HepG2 (cell line): ENCODE measurements at regions not wholly inside any gene's neighbourhood (a gene's known extent, or its start where the extent isn't known, plus 50 kb on each side); places are given as distances from the start of the nearest gene placed in this dataset.

Experiments
- ATAC-seq: fragments of 200-7000 bp; cut with Tn5 transposase; 3 replicates; pipeline ENCODE4 v1.9.1; 2020; ENCODE audit warnings: mild to moderate bottlenecking, moderate library complexity
- BruUV-seq: library from RNA; stranded (reverse); fragments of 400-500 nt; replicated peaks from 2 replicates; lab custom pipeline; 2021; lab: Mats Ljungman, UMichigan
- CTCF ChIA-PET: fragments of 300-600 bp; formaldehyde crosslinking; extraction: SDS; loops from one replicate; lab custom pipeline; 2021; ENCODE audit warnings: low total read pairs, inconsistent platforms, low intra/inter-chr PET ratio; lab: Yijun Ruan, JAX
- POLR2A ChIA-PET: fragments of 350-600 bp; sonication (Branson Sonifier 250); formaldehyde crosslinking; loops from one replicate; lab custom pipeline; 2020; ENCODE audit warnings: antibody characterized with exemption, inconsistent platforms; lab: Yijun Ruan, JAX
- DNase-seq: peaks from one replicate; pipeline ENCODE4 v3.0.0-alpha.2; 2015; ENCODE audit warnings: low spot score
- FAIRE-seq: peaks from 3 replicates; lab custom pipeline; 2011; peaks lifted over from hg19 to GRCh38; lab: Jason Lieb, UNC
- H2AFZ ChIP-seq: one replicate; pipeline ENCODE4 v1.6.1; 2011; ENCODE audit warnings: low read length, inconsistent platforms
- H3K27ac ChIP-seq: fragments of 300-600 bp; 3 replicates; pipeline ENCODE4 v1.8.0; 2011; ENCODE audit warnings: mixed run types, mild to moderate bottlenecking, mixed read lengths, low read length, inconsistent platforms; ENCODE audit not compliant: insufficient read depth; ENCODE audit errors: extremely low read length
- H3K27me3 ChIP-seq, 2 experiments: fragments of 200-600 bp in 1 of 2; 2 replicates in 1 of 2; 3 replicates in 1 of 2; pipeline versions ENCODE4 v1.6.0 to v1.8.0; 2011; ENCODE audit warnings: low read length in 2 of 2, mild to moderate bottlenecking in 2 of 2, moderate library complexity in 2 of 2, inconsistent platforms in 1 of 2; ENCODE audit not compliant: insufficient read depth in 2 of 2, control insufficient read depth in 1 of 2
- H3K36me3 ChIP-seq, 2 experiments: fragments of 200-600 bp in 1 of 2; replicated peaks in 1 of 2; 2 replicates in 1 of 2; 3 replicates in 1 of 2; pipeline versions ENCODE4 v1.5.1 to v1.8.0; 2011; ENCODE audit warnings: low read length in 2 of 2, inconsistent platforms in 1 of 2; ENCODE audit not compliant: insufficient read depth in 2 of 2, control insufficient read depth in 1 of 2
- H3K4me1 ChIP-seq: 2 replicates; pipeline ENCODE4 v1.5.1; 2012; ENCODE audit warnings: low read length, inconsistent platforms; ENCODE audit not compliant: insufficient read depth
- H3K4me2 ChIP-seq: 2 replicates; pipeline ENCODE4 v1.6.0; 2011; ENCODE audit warnings: low read depth, low read length, inconsistent platforms
- H3K4me3 ChIP-seq, 3 experiments: fragments of 200-600 bp in 1 of 3; sonication (generic), shearing (Covaris generic) in 1 of 3; replicated peaks in 1 of 3; 2 replicates each; pipeline ENCODE4 v1.5.1; 2011 to 2016; ENCODE audit warnings: low read length in 3 of 3, inconsistent platforms in 2 of 3, low read depth in 2 of 3, mild to moderate bottlenecking in 2 of 3, control low read depth in 1 of 3, mixed read lengths in 1 of 3; ENCODE audit not compliant: insufficient read depth in 1 of 3
- H3K79me2 ChIP-seq: one replicate; pipeline ENCODE4 v1.6.1; 2011; ENCODE audit warnings: low read length, inconsistent platforms; ENCODE audit not compliant: insufficient read depth
- H3K9ac ChIP-seq: 2 replicates; pipeline ENCODE4 v1.6.0; 2011; ENCODE audit warnings: mild to moderate bottlenecking, low read depth, low read length, inconsistent platforms; ENCODE audit not compliant: insufficient read depth
- H3K9me3 ChIP-seq: 2 replicates; pipeline ENCODE4 v1.5.1; 2012; ENCODE audit warnings: mild to moderate bottlenecking, low read length
- H4K20me1 ChIP-seq: 2 replicates; pipeline ENCODE4 v1.6.0; 2011; ENCODE audit warnings: inconsistent platforms, mild to moderate bottlenecking, low read length, moderate library complexity; ENCODE audit not compliant: insufficient read depth
- CBX2 ChIP-seq, 2 experiments: fragments of 200-600 bp in 1 of 2; sonication (generic); formaldehyde crosslinking in 1 of 2; IDR thresholded peaks; 2 replicates each; pipeline versions ENCODE4 v1.7.0 to v1.8.1; 2018 to 2022; ENCODE audit warnings: low read depth in 2 of 2, low read length in 1 of 2, mild to moderate bottlenecking in 1 of 2, missing genetic modification reagents in 1 of 2
- FOXK2 ChIP-seq: fragments of 450-650 bp; IDR thresholded peaks from 2 replicates; pipeline ENCODE4 v1.6.1; 2016
- ISX ChIP-seq: sonication (generic); formaldehyde crosslinking; conservative IDR thresholded peaks from 2 replicates; pipeline ENCODE4 v1.5.0; 2020; ENCODE audit warnings: missing genetic modification reagents
- PAX8 ChIP-seq: sonication (generic); formaldehyde crosslinking; IDR thresholded peaks from 2 replicates; pipeline ENCODE4 v1.8.0; 2022; ENCODE audit warnings: mild to moderate bottlenecking, missing genetic modification reagents, borderline replicate concordance
- SP5 ChIP-seq: IDR thresholded peaks from 2 replicates; pipeline ENCODE4 v1.6.1; 2016; ENCODE audit warnings: low read depth, borderline replicate concordance
- ZFP37 ChIP-seq: sonication (generic); formaldehyde crosslinking; IDR thresholded peaks from 2 replicates; pipeline ENCODE4 v1.4.0; 2020; ENCODE audit warnings: missing genetic modification reagents, borderline replicate concordance
- ZKSCAN8 ChIP-seq: IDR thresholded peaks from 2 replicates; pipeline ENCODE4 v1.6.1; 2016; ENCODE audit warnings: borderline replicate concordance, missing genetic modification reagents, missing compliant biosample characterization
- ZNF207 ChIP-seq: fragments of 450-650 bp; IDR thresholded peaks from 2 replicates; pipeline ENCODE4 v1.6.1; 2016; ENCODE audit warnings: antibody characterized with exemption, borderline replicate concordance
- ZNF234 ChIP-seq: sonication (generic); formaldehyde crosslinking; conservative IDR thresholded peaks from 2 replicates; pipeline ENCODE4 v1.5.1; 2020; ENCODE audit warnings: mild to moderate bottlenecking, missing genetic modification reagents
- ZNF546 ChIP-seq: sonication (generic); formaldehyde crosslinking; conservative IDR thresholded peaks from 2 replicates; pipeline ENCODE4 v1.8.1; 2023; ENCODE audit warnings: mild to moderate bottlenecking, missing genetic modification reagents
- ZNF552 ChIP-seq: sonication (generic); formaldehyde crosslinking; IDR thresholded peaks from 2 replicates; pipeline ENCODE4 v1.9.0; 2022; ENCODE audit warnings: missing genetic modification reagents, mild to moderate bottlenecking, borderline replicate concordance
- ZNF672 ChIP-seq: sonication (generic); formaldehyde crosslinking; IDR thresholded peaks from 2 replicates; pipeline ENCODE4 v1.8.1; 2022; ENCODE audit warnings: missing genetic modification reagents
- ZNF780A ChIP-seq: sonication (generic); formaldehyde crosslinking; IDR thresholded peaks from 2 replicates; pipeline ENCODE4 v1.8.0; 2022; ENCODE audit warnings: mild to moderate bottlenecking, missing genetic modification reagents, moderate library complexity
- WGBS: methylation state at CpG from one replicate; pipeline ENCODE4 v1.1.6; 2017; ENCODE audit warnings: low lambda C conversion rate; 5-methylcytosine and 5-hydroxymethylcytosine counted together
- in situ Hi-C: cut with HindIII; loops from 2 replicates; pipeline ENCODE4 v1.10.0; 2017; ENCODE audit warnings: low pct_unique_long_range_greater_than_20kb; ENCODE audit not compliant: extremely low pct_ligation_motif_present
- intact Hi-C: fragments of 100-400 bp; cut with micrococcal nuclease; formaldehyde crosslinking; loops from one replicate; pipeline ENCODE4 v1.10.0; 2022; ENCODE audit not compliant: unreplicated experiment
- TF ChIP-seq, protein P1 (sequence below): sonication (generic); formaldehyde crosslinking; IDR thresholded peaks from 2 replicates; pipeline ENCODE4 v1.4.0; 2020; ENCODE audit warnings: missing genetic modification reagents
- TF ChIP-seq, protein P2 (sequence below): sonication (generic); formaldehyde crosslinking; IDR thresholded peaks from 2 replicates; pipeline ENCODE4 v1.4.0; 2020; ENCODE audit warnings: mild to moderate bottlenecking, missing genetic modification reagents

DNA sequence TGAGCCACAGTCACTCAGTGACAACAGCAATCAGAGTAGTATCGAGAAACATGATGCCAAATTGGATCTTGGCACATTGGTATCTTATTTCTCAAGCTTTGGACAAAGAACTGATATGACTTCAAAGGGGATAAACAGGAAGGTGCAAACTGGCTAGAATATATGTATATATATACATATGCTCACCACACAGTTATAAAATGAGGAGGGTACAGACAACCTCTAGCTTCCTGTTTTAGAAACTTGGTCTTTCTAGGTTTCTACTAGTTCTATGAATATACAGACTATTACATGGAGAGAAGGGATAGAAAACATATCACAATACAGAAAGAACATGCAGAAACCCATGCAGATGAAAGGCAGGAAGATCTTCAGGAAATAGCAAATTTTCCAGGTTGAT is 292.1 kb upstream of the SNX7 start (continued):
- TF ChIP-seq SP5 (CRISPR knock-in tag): no peak

DNA sequence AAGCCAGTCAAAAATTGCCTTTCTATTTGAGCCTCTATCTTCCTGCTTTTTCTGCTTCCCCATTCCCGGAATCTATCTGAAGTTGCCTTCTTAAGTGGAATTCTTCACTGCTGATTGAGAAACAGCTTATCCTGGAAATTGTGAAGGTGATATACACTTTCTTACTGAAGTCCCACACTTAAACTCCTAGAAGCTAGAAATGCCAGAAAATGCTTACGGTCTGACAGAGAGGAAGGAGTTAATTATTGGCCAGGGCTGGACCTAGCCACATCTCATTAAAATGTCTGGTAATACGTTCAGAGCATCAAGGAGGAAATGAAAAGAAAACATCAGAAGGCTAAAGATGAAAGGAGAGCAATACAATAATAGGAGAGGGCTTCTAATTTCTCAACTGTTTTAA is 292.5 kb upstream of the SNX7 start:
- no peak overlapping the region for H2AFZ ChIP-seq
- no peaks in the 10 kb centered on the region for H3K36me3 ChIP-seq
- no TSS peak for BruUV-seq
- no peaks in the 10 kb centered on the region for H3K79me2 ChIP-seq
- H3K9me3 ChIP-seq: no peaks in the 10 kb centered on the region
- no peak for DNase-seq
- H3K9ac ChIP-seq: no peak overlapping the region
- intact Hi-C loops (no loop called here), in situ Hi-C loops (no loop called here)
- POLR2A ChIA-PET: no interaction called here
- no peaks in the 10 kb centered on the region for H3K27me3 ChIP-seq
- H3K4me1 ChIP-seq: no peaks in the 10 kb centered on the region
- no peak overlapping the region for H3K4me2 ChIP-seq
- CTCF ChIA-PET: no interaction called here
- WGBS: 3% methylated on average over 3 of the region's 3 CpGs
- no peak overlapping the region for H3K27ac ChIP-seq
- FAIRE-seq: no peak
- no peaks in the 10 kb centered on the region for H4K20me1 ChIP-seq
- TF ChIP-seq FOXK2 (no peak), PAX8 (no peak), ZNF546 (CRISPR knock-in tag) (no peak), ISX (no peak), CBX2 (IDR thresholded peaks at IDR 0.05; ENCODE audit: low read depth, low read length) (no peak), CBX2 (CRISPR knock-in tag; IDR thresholded peaks at IDR 0.05; ENCODE audit: low read depth) (no peak), ZNF780A (CRISPR knock-in tag) (no peak), ZFP37 (CRISPR knock-in tag) (no peak), ZNF207 (no peak), ZNF234 (CRISPR knock-in tag) (no peak), ZKSCAN8 (CRISPR knock-in tag) (no peak), ZNF552 (CRISPR knock-in tag) (no peak), ZNF672 (CRISPR knock-in tag) (no peak)
- TF ChIP-seq, protein P1, sequence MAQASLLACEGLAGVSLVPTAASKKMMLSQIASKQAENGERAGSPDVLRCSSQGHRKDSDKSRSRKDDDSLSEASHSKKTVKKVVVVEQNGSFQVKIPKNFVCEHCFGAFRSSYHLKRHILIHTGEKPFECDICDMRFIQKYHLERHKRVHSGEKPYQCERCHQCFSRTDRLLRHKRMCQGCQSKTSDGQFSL (CRISPR knock-in tag): no peak
- TF ChIP-seq, protein P2, sequence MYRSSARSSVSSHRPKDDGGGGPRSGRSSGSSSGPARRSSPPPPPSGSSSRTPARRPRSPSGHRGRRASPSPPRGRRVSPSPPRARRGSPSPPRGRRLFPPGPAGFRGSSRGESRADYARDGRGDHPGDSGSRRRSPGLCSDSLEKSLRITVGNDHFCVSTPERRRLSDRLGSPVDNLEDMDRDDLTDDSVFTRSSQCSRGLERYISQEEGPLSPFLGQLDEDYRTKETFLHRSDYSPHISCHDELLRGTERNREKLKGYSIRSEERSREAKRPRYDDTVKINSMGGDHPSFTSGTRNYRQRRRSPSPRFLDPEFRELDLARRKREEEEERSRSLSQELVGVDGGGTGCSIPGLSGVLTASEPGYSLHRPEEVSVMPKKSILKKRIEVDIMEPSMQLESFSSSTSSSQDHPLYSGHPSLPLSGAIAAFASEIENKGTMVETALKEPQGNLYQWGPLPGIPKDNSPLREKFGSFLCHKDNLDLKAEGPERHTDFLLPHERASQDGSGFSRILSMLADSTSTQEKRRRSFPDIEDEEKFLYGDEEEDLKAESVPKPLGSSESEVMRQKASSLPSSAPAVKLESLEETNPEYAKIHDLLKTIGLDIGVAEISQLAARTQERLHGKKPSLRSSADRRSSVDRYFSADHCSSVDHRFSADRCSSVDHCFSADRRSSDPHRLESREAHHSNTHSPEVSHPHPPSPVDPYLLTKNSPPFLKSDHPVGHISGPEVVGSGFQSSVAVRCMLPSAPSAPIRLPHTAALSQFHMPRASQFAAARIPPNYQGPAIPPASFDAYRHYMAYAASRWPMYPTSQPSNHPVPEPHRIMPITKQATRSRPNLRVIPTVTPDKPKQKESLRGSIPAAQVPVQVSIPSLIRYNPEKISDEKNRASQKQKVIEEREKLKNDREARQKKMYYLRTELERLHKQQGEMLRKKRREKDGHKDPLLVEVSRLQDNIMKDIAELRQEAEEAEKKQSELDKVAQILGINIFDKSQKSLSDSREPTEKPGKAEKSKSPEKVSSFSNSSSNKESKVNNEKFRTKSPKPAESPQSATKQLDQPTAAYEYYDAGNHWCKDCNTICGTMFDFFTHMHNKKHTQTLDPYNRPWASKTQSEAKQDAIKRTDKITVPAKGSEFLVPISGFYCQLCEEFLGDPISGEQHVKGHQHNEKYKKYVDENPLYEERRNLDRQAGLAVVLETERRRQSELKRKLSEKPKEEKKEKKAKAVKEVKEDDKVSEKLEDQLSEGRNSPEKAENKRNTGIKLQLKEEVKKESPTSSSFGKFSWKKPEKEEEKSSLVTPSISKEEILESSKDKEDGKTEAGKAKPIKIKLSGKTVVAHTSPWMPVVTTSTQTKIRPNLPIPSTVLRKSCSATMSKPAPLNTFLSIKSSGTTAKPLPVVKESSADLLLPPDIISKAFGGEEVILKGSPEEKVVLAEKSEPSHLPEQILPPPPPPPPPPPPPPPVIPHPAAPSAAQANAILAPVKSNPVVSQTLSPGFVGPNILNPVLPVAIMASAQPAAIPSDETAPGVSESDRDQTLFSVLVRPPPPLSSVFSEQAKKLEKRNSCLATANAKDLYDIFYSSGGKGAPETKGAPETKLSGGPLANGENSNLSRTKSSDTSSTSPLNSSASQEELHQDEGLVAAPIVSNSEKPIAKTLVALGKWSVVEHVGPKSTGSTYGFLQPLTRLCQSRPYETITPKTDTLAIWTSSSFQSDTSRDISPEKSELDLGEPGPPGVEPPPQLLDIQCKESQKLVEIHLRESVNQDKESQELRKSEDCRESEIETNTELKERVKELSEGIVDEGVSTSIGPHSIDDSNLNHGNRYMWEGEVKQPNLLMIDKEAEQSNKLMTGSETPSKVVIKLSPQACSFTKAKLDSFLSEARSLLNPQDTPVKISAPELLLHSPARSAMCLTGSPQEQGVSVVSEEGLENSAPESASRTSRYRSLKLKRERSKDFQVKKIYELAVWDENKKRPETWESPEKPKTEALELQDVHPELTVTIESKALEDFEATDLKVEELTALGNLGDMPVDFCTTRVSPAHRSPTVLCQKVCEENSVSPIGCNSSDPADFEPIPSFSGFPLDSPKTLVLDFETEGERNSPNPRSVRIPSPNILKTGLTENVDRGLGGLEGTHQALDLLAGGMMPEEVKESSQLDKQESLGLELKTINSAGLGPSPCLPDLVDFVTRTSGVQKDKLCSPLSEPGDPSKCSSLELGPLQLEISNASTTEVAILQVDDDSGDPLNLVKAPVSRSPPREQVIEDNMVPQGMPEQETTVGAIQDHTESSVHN (CRISPR knock-in tag): no peak
- ATAC-seq: no peak
- H3K4me3 ChIP-seq: no peak overlapping the region
